Stimulated activated CD8-positive, alpha-beta memory T cell treated with anti-CD3 and anti-CD28 coated beads, Interleukin-7, amount 100 ng/mL, for 1 hour (primary cell): ENCODE measurements at regions not wholly inside any gene's neighbourhood (a gene's known extent, or its start where the extent isn't known, plus 50 kb on each side); places are given as distances from the start of the nearest gene placed in this dataset.

Source experiments
- DNase-seq, 2 donors: peaks; one replicate each; pipeline ENCODE4 v3.0.0-alpha.2; 2020; ENCODE audit warnings: low read depth in 2 of 2

- no peak for DNase-seq
Observed at GRCh38 chr15:47304656-47305055, 412.6 kb upstream of the SEMA6D start.

- DNase-seq: no peak
Observed at GRCh38 chr15:47312161-47312560, 405.1 kb upstream of the SEMA6D start.

GRCh38 chr15:47326410-47327333, 390.6 kb upstream of the SEMA6D start:
- DNase-seq: no peak

GRCh38 chr15:47331829-47332393, 385.4 kb upstream of the SEMA6D start:
- DNase-seq: no peak

- no peak for DNase-seq
Observed at GRCh38 chr15:47332481-47332880, 384.8 kb upstream of the SEMA6D start.

GRCh38 chr15:47333734-47334133, 383.6 kb upstream of the SEMA6D start:
- DNase-seq: no peak

- no peak for DNase-seq
Observed at GRCh38 chr15:47334805-47335535, 382.3 kb upstream of the SEMA6D start.

- DNase-seq: no peak
Observed at GRCh38 chr15:47337106-47337505, 380.2 kb upstream of the SEMA6D start.

- no peak for DNase-seq
Observed at GRCh38 chr15:47337836-47338235, 379.5 kb upstream of the SEMA6D start.

GRCh38 chr15:47338771-47339170, 378.5 kb upstream of the SEMA6D start:
- no peak for DNase-seq

GRCh38 chr15:47339800-47340570, 377.3 kb upstream of the SEMA6D start:
- no peak for DNase-seq

GRCh38 chr15:47340571-47340920, 376.8 kb upstream of the SEMA6D start:
- DNase-seq: no peak

GRCh38 chr15:47349179-47349578, 368.1 kb upstream of the SEMA6D start:
- DNase-seq: no peak

GRCh38 chr15:47351501-47351900, 365.8 kb upstream of the SEMA6D start:
- no peak for DNase-seq

- DNase-seq: no peak
Observed at GRCh38 chr15:47352217-47352616, 365.1 kb upstream of the SEMA6D start.

GRCh38 chr15:47355759-47356158, 361.5 kb upstream of the SEMA6D start:
- no peak for DNase-seq

GRCh38 chr15:47356297-47356696, 361.0 kb upstream of the SEMA6D start:
- DNase-seq: no peak

GRCh38 chr15:47358876-47359275, 358.4 kb upstream of the SEMA6D start:
- no peak for DNase-seq

- DNase-seq: no peak
Observed at GRCh38 chr15:47360305-47360704, 357.0 kb upstream of the SEMA6D start.

- DNase-seq: no peak
Observed at GRCh38 chr15:47362118-47362905, 355.0 kb upstream of the SEMA6D start.

- no peak for DNase-seq
Observed at GRCh38 chr15:47363653-47364052, 353.7 kb upstream of the SEMA6D start.
